HT-29 (cell line): ENCODE measurements at regions not wholly inside any gene's neighbourhood (a gene's known extent, or its start where the extent isn't known, plus 50 kb on each side); places are given as distances from the start of the nearest gene placed in this dataset.

ENCODE experiments used
- DNase-seq: peaks from one replicate; pipeline ENCODE4 v3.0.0-alpha.2; 2015; ENCODE audit warnings: low spot score

DNA sequence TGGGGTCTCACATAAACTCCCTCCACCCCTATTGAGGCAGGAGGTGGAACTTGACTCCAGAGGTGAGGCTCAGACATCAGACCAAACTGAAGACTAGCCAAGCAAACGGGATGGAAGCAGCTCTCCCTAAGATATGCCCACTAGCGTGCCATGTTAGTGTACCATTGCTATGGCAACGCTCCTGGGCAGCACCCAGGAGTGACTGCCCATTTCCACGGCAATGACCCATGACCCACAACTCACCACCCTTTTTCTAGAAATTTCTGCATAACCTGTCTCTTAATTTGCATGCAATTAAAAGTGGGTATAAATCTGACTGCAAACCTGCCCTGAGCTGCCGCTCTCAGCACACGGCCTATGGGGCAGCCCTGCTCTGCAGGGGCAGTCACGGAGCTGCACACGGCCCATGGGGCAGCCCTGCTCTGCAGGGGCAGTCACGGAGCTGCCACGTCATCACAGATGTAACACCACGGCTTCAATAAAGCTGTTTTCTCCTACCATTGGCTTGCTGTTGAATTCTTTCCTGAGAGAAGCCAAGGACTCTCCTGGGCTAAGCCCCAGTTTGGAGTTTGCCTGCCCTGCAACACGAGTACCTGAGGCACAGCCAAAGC lies 164.3 kb downstream of the RBFOX3 start:
- DNase-seq, result no peak

DNA sequence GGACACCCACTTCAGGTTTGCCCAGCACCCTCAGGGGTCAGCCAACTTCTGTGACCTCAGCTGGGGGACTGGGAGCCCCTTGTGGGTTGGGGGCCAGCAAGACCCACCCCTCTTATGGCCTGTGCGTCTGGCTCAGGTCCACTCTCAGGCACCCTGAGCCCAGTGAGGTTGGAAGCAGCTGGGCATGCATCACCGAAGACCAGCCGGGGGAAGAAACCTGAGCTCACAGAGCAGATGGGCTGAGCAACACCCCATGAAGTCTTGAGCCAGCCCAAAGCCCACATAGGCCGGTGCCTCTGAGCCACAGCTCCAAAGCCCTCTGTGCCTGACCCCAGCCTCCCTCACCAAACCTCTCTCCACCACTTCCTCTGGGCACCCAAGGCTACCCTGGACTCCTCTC lies 166.7 kb downstream of the RBFOX3 start:
- no peak for DNase-seq

DNA sequence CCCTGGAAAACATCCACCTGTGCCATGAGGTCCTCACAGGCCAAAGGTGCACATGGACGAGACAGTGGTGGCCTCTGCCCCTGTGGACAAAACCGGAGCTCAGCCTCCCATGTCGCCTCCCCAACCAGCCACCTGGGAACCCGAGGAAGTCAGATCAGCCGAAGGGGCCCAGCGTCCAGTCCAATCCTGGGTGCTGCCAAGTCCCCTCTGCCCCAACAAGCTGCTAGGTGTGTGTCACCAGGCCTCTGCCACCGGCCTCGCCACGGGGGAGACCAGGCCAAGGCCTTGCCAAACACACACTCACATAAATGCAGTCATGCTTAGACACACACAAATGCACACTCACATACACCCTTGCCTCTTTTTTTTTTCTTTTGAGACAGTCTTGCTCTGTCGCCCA lies 167.8 kb downstream of the RBFOX3 start:
- DNase-seq, result no peak

DNA sequence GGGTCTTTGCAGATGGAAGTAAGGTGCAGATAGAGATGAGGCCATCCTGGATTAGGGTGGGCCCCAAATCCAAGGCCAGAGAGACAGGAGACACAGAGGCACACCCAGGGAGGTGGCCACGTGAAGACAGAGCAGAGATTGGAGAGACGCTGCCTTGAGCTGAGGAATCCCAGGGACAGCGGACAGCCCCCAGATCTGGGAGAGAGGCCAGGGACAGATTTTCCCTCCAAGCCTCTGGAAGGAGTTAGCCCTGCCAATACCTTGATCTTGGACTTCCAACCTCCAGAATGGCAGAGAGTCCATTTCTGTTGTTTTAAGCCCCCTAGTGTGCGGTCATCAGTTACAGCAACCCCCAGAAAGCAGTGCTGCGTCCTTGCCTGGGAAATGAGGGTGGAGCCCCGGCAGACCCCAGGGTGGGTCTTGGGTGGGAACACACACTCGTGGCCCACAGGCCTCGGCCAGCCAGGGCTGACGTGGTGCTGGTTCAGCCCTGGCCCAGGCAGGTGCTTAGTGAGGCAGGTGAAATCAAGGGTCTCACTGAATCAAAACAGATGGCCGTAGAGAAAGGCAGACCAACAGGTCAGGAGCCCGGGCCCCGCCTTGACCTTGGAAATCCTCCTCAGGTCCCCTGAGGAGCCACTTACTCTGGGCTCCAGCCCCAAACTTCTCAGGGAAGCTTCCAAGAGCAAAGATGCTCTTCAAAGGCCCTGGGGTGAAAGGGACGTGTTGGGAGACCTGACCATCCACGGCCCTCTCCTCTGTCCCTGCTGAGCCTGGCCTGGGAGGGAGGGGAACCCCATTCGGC lies 169.3 kb downstream of the RBFOX3 start:
- DNase-seq, result no peak

DNA sequence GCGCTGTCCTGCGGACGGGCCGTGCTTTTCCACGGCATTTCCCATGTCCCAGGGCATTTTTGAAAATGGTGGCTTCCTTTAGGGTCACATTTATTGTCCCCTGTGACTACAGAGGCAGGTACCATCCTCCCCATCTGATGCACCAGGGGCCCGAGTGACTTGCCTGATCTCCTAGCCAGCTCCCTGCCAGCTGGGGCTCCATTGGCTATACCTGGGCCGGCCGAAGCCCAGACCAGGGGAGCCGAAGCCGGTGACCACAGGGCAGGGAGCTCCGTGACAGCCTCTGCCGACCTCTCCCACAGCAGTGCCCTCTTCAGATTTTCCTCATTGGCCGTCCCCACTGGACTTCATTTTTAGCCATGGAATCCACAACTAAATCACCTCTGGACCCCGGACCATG lies 170.6 kb downstream of the RBFOX3 start:
- DNase-seq, result no peak

DNA sequence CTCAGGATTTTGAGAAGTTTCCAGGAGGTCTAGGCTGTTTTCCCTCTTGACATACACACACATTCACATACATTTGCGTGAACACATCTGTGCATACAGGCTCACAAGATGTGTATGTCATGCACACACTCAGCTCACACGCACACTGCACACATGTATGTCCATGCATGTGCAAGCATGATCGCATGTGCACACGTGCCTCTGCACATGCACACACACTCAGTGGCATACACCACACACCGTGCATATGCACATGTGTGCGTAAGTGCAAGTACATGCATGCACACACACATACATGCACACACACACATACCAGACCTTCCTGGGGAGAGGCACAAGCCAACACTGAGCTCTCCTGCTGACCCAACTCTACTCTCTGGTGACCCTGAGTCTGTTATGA lies 171.4 kb downstream of the RBFOX3 start:
- no peak for DNase-seq

DNA sequence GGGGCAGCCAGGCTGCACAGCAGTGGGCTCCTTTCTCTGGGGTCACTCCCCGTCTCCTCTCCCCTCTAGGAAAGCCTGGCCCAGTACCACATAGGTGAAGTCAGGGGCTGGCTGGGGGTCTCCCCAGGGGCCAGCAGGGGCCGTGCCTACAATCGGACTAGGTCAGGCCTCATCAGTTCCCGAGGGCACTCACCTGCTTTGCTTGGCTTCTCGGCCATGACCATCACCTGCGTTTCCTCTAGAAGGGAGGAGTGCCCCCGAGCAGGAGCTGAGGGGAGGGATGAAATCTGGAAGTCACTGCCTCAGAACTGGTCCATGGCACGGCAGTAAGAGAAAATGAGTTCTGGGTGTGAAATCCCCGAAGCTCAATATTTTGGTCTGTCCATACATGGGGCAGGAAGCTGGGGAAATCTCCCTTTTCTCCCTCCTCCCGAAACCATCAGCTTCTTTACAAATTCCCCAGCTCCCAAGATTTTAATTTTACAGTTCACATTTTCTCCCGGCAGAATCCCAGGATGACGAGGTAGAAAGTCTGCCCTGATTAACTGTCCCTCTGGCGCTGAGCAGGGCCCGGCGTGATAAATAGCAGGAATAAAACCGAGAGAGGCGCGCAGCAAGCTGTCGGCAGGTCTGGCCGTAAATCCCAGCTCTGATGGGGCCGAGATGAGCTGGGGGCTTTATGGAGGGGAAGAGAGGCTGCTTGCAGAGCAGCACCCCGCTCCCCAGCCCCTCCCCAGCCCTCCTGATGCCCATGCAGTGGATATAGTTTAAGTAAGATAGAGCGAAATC lies 172.1 kb downstream of the RBFOX3 start:
- no peak for DNase-seq

DNA sequence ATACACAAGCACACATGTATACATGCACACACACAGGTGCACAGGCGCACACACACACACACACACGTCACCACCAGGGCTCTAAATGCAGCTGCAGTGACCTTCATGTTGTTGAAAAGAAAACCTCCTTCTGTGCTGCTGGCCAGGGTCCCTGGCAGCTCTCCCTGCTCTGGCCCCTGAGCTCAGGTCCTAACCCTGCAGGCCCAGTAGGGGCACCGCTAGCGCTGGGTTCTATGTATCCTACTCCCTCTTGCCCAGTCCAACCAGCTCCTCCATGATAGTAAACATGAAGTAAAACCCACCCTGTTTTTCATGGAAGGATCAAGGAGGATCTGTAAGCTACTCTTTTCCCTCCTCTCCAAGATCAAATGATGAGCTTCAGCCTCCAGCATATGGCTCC lies 172.8 kb downstream of the RBFOX3 start:
- DNase-seq, result no peak

DNA sequence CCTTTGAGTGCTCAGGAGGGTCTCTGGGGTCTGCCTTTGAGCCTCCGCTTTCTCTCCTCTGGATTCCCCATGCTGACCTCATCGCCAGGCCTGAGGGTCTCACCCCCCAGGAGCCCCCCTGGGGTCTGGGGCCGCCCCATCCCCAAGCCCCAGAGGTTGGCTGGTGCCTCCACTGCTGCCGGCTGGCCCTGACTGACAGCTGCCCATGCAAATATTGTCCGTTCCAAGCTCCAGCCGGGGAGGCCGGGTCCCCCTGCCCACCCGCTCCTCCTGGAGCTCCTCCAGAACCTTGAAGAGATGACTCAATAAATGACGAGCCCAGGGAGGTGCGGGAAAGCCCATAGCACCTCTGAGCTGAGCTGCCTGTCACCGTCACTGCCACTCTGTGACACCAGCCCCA lies 173.8 kb downstream of the RBFOX3 start:
- DNase-seq, result no peak

DNA sequence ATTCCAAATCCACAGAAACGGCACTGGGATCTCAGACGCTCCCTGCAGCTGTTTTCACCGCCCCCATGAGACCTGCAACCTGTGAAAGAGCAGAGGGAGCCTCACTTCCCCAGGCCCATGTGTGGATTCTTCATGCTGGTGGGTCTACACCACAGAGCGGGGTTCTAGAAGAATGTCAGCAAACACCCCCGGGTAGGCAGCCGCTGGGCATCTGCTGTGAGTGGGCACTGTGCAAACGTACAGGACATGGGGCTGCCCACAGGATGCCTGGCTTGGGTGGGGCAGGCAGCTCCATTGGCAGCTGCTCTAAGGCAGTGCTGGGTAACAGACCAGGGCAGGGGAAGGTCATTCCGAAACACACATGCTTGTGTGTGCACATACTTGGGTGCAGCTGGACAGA lies 174.9 kb downstream of the RBFOX3 start:
- no peak for DNase-seq

DNA sequence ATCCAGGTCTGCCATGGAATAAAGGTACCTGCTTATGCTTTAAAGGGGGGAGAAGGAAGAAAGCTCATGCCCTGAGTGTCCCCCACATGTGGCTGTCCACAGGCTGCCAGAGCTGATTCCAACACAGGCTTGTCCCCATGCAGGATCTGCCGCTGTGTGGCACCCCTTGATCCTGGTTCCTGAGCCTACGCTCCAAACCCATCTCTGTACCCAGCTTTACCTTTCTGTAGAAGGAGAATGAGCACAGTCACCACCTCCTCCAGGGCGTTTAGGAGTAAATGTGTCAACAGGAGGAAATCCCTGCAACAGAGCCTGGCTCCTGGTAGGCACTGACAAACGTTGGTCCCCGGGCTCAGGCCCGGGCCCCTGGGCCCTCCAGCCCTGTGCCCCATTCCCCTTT lies 175.6 kb downstream of the RBFOX3 start:
- DNase-seq, result no peak

DNA sequence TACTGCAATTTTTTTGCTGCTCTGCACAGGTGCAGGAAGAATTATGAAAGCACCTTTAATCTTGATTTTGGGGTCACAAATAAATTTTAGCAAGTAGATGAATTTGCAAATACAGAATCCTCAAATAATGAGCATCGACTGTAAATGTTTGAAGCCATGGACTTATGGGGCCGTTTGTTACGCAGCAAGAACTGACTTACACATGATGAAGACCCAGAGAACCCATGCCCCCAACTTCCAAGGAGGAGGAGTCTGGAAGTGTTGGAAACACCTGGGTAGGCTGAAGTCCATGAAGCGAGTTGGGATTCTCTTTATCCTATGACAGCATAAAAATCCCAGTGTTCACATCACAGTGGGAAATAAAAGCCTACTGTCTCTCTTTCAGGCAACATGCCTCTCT lies 176.6 kb downstream of the RBFOX3 start:
- no peak for DNase-seq

DNA sequence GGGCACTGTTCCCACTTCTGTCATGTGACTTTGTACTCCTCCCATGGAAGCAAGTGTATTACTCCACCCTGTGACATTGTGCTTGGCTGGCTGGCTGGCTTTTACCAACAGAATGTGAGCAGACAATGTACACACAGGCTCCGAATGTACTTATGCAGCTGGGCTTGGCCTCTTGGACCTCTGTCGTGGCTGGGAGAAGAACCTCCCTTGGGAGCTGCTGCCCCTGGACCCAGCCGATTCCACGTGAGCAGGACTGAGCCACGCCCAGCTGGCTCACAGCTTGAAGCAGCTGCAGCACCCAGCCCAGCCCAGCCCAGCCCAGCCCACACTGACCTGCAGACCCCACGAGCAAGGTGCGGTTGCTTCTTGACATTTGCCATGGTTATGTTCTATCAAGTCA lies 177.5 kb downstream of the RBFOX3 start:
- DNase-seq, result no peak

DNA sequence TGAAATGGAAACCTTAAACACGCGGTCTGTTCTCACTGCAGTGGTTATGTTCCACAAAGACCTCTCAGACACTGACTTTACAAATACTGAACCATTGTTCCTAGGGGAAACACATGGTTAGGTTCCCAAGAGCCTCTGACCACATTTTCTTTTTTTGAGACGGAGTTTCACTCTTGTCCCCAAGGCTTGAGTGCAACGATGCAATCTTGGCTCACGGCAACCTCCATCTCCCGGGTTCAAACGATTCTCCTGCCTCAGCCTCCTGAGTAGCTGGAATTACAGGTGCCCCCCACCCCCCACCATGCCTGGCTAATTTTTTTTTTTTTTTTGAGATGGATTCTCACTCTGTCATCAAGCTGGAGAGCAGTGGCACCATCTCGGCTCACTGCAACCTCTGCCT lies 179.7 kb downstream of the RBFOX3 start:
- DNase-seq, result no peak

DNA sequence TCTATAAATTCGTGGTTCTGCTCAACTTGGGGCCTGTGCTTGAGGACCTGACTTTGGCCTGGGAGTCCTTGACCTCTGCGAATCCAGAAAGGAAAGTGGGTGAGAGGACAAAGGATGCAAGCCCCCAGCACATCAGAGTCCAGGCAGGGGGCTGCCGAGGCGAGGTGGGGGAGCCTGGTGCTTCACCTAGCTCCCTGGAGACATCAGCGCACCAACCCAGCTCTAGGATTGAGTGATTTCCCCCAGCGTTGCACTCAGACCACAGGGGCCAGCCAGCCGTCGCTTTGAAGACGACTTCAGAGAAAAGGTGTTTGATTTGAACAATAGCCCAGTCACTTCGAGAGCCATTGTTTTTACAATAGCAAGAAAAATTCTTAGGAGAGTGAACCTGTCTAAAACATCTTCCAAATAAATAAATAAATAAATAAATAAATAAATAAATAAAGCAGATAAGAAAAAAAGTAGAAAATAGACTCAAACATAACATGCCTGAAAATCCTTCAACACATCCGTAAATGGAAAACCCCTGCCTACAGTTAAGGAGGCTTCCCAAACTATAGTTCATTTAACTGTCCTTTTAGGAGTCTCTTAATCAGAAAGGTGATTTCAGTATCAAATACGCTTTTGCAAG lies 180.9 kb downstream of the RBFOX3 start:
- DNase-seq, result no peak

DNA sequence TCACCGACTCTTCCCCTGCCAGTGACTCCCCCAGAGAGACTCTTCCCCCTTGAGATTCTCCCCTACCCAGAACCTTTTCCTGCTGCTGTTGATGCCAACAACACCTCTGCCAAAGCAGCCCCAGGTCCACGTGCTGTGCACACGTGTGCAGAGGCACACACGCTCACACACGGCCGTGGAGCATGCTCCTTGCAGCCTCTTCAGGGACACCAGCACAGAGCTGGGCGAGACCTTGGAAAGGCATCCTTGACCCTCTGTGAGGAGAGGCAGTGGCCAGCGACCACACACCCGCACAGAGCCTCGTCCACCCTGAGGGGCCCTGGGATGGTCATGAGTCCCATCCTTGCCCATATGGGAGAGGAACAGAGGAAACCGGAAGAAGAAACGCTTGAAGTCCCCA lies 181.9 kb downstream of the RBFOX3 start:
- no peak for DNase-seq

DNA sequence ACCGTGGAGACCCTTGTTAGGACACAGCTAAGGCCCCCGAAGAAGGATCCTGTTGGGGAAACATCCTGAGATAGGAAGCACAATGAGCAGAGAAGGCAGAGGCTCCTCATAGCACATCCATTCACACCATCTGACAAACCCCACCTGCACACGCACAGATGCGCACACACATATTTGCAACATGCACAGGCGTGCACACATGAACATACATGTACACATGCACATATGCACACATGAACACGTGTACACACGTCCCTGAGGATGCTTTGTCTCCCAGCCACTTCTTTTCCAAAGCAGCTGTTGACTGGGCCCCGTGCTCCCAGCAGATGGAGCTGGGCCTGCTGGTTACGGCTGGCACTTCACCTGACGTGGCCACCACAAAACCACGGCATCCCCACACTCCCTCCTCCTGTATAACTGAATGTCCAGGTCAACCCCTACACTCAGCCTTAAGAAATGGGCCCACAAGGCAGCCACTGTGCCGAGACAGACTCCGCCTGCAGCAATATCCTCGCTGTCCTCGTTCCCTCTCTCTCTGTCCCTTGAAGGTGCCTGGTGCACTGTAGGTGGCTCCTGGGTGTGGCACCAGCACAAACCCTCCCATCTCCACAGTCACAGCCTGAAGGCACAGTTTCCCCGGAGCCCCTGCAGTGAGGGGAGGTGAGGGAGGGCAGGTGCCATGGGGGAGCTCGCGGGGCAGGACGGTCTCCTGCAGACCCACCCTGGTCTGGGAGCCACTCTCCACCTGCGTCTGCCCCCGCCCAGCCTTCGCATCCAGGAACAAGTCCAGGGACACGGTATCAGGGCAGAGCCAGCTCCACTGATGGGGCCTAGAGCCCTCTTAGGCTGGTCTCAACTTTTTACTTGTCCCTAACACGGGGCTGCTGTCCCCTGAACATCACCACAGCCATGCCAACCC lies 183.0 kb downstream of the RBFOX3 start:
- peak; percentile 7 for DNase-seq

DNA sequence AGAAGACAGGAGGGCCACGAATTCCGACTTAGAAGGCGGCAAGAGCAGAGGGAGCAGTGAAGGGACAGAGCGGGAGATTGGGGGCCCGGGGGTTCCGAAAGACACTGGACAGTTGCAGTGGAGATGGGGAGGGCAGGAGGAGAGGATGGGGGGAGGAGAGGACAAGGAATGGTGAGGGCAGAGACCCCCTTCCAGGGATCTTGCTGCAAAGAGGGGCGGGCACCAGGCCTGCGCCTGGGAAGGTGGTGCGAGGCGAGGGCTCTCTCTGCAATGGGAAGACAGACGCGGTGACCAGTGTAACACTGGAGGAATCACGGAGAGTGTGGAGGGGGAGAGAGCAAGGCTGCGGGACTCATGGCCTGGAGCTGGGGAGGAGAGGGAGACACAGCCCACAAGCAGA lies 185.2 kb downstream of the RBFOX3 start:
- DNase-seq, result no peak

DNA sequence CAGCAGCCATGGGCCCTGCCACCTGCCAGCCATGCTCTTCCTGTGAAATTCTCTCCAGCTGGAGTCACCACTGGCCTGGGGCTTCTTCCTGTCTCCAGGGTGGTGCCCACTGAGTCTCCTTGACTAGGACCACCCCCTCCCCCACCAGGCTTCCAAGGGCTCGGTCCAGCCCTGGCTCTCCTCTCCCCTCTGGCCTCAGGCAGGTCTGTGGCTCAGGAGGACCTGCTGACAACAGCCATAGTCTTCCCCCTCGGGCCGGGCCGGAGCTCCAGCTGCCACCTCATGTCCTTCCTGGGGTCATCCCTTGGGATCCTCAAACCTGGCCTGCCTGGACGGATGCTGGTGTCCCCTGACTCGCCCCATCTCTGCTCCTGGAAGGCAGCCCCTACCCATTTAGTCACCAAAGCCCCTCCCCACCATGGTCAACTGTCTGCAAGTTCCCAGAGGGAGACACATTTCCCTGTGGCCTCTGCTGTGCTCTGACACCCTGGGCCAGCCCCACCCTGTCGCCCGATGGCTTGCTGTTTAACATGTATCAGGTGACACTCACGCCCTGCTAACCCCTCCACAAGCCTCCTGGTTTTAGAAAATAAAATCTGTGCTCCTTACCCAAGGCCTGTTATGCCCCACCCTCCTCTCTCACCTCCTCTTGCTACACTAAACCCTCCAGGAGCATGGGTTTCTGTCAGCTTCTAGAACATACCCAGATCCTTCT lies 186.2 kb downstream of the RBFOX3 start:
- no peak for DNase-seq

DNA sequence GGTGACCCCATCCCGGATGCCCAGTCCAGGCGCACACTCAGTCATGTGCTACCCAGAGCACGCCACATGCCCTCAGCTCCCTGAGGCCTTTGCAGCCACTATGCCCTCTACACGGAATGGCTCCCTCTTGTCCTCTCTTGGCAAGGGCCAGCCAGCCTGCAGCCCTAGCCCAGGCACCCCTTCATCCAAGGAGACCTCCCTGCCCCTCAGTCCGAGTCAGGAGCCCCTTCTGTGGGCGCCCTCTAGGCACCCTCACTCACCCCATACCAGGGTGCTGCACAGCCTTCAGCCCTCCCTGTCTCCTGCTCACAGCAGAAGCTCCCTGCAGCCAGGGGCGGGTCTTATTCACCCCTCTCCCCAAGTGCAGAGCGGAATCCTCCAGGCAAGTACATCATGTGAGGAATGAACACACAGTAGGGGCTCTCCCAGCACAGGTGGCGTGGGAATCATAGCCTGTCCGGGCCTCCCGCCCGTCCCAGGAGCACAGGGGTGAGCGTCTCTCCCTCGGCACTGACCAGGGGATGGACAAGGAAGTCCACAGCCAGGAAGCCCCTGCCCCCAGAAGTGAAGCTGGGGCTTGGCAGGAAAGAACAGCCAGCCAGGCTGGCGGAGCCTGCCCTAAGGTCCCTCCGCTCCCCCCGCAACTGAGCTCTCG lies 186.9 kb downstream of the RBFOX3 start:
- DNase-seq, result no peak
